Esophagus muscularis mucosa (tissue), 4 donors: ENCODE measurements at regions not wholly inside any gene's neighbourhood (a gene's known extent, or its start where the extent isn't known, plus 50 kb on each side); places are given as distances from the start of the nearest gene placed in this dataset.
A peak's percentile ranks its signal among the peaks of the same experiment; 100 is the strongest.
"Not testable (repeated sequence)": the region's sequence is repeated elsewhere in the genome, so short reads cannot be mapped to it uniquely, and the experiment has no call there.

Source experiments
- DNase-seq: peaks from one replicate; pipeline ENCODE4 v3.0.0-alpha.2; 2017; ENCODE audit errors: extremely low spot score
- H3K27ac ChIP-seq, 4 donors: fragments of 200-600 bp; sonication (generic); replicated peaks in 1 of 4; 1 replicate in 3 of 4; 2 replicates in 1 of 4; pipeline ENCODE4 v1.5.1; 2016 to 2019; ENCODE audit warnings: mild to moderate bottlenecking in 1 of 4
- H3K27me3 ChIP-seq, 4 donors: fragments of 200-600 bp; sonication (generic); one replicate each; pipeline versions ENCODE4 v1.5.1 to v1.6.0; 2016 to 2019
- H3K36me3 ChIP-seq, 4 donors: fragments of 200-600 bp; sonication (generic); one replicate each; pipeline ENCODE4 v1.5.1; 2016 to 2019
- H3K4me1 ChIP-seq, 4 donors: fragments of 200-600 bp; sonication (generic); one replicate each; pipeline ENCODE4 v1.5.1; 2016 to 2019
- H3K4me3 ChIP-seq, 4 donors: fragments of 200-600 bp; sonication (generic); 1 replicate in 2 of 4; 2 replicates in 2 of 4; pipeline ENCODE4 v1.5.1; 2016 to 2019; ENCODE audit warnings: mild to moderate bottlenecking in 4 of 4, moderate library complexity in 1 of 4
- H3K9me3 ChIP-seq, 4 donors: fragments of 200-600 bp; sonication (generic); 1 replicate in 3 of 4; 2 replicates in 1 of 4; pipeline ENCODE4 v1.5.1; 2016 to 2019
- CTCF ChIP-seq, 3 experiments: fragments of 200-600 bp in 2 of 3; fragments of 450-650 bp in 1 of 3; sonication (generic) in 2 of 3; IDR thresholded peaks; one replicate each; pipeline ENCODE4 v1.5.1; 2017 to 2019; ENCODE audit warnings: antibody characterized with exemption in 3 of 3, mild to moderate bottlenecking in 2 of 3, moderate library complexity in 1 of 3
- EP300 ChIP-seq: sonication (generic); formaldehyde crosslinking; IDR thresholded peaks from one replicate; pipeline ENCODE4 v1.6.1; 2017; ENCODE audit warnings: antibody characterized with exemption
- POLR2A ChIP-seq: fragments of 450-650 bp; IDR thresholded peaks from one replicate; pipeline ENCODE4 v1.6.1; 2017; ENCODE audit warnings: antibody characterized with exemption, moderate library complexity, mild to moderate bottlenecking, low read depth
- POLR2AphosphoS5 ChIP-seq, 2 donors: sonication (generic); formaldehyde crosslinking; IDR thresholded peaks; one replicate each; pipeline ENCODE4 v1.6.1; 2017; ENCODE audit warnings: antibody characterized with exemption in 2 of 2
- WGBS: methylation state at CpG from one replicate; pipeline ENCODE4 v1.1.5; 2018; 5-methylcytosine and 5-hydroxymethylcytosine counted together
- intact Hi-C: fragments of 100-400 bp; cut with DNase I; formaldehyde crosslinking; loops from one replicate; pipeline ENCODE4 v1.15.1; 2023

- DNase-seq, result no peak
- intact Hi-C loops, result no loop called here
- TF ChIP-seq EP300 (no peak), CTCF (IDR thresholded peaks at IDR 0.05) (no peak), POLR2AphosphoS5 (IDR thresholded peaks at IDR 0.05) (no peak), POLR2A (no peak)
- Histone ChIP-seq H3K9me3 (no peaks in the 10 kb centered on the region), H3K4me3 (no peak overlapping the region), H3K4me1 (no peaks in the 10 kb centered on the region), H3K36me3 (no peaks in the 10 kb centered on the region), H3K27me3 (no peaks in the 10 kb centered on the region), H3K27ac (no peak overlapping the region)
- 20% methylated on average over 1 of the region's 1 CpG for WGBS
These were observed 108.8 kb downstream of the NPY start for GRCh38 chr7:24392774-24393173.

- TF ChIP-seq POLR2AphosphoS5 (IDR thresholded peaks at IDR 0.05) (no peak), POLR2A (no peak), EP300 (no peak), CTCF (IDR thresholded peaks at IDR 0.05) (no peak)
- no peaks in the 10 kb centered on the region for H3K27me3 ChIP-seq
- no peaks in the 10 kb centered on the region for H3K9me3 ChIP-seq
- WGBS, result 79% methylated on average over 3 of the region's 3 CpGs
- no peak overlapping the region for H3K27ac ChIP-seq
- H3K4me3 ChIP-seq, result no peak overlapping the region
- no peaks in the 10 kb centered on the region for H3K4me1 ChIP-seq
- DNase-seq, result no peak
- intact Hi-C loops, result no loop called here
- H3K36me3 ChIP-seq, result no peaks in the 10 kb centered on the region
These were observed 111.5 kb downstream of the NPY start for GRCh38 chr7:24395512-24395911.

- H3K27me3 ChIP-seq, H3K36me3 ChIP-seq, H3K4me3 ChIP-seq, H3K27ac ChIP-seq, H3K9me3 ChIP-seq, DNase-seq, H3K4me1 ChIP-seq, intact Hi-C loops: not testable (repeated sequence)
- 65% methylated on average over 13 of the region's 13 CpGs for WGBS
These were observed 112.4 kb downstream of the NPY start for GRCh38 chr7:24396387-24396786.

- H3K27ac ChIP-seq, result no peak overlapping the region
- 34% methylated on average over 14 of the region's 15 CpGs for WGBS
- H3K9me3 ChIP-seq, result no peaks in the 10 kb centered on the region
- H3K27me3 ChIP-seq, result no peaks in the 10 kb centered on the region
- DNase-seq, result no peak
- H3K4me3 ChIP-seq, result no peak overlapping the region
- no peaks in the 10 kb centered on the region for H3K36me3 ChIP-seq
- H3K4me1 ChIP-seq, result no peaks in the 10 kb centered on the region
- no peak for TF ChIP-seq POLR2A
- TF ChIP-seq CTCF (IDR thresholded peaks at IDR 0.05), result peak in 2 of 3 experiments; percentile 21 to 35
- intact Hi-C loops, result loop anchor here (2.0 kb wide), 1 partner anchor 263 kb away; no protein-coding TSS in a partner anchor
These were observed 117.9 kb downstream of the NPY start for GRCh38 chr7:24401628-24402593.

GRCh38 chr7:24402655-24403054 lies 118.7 kb downstream of the NPY start:
- TF ChIP-seq EP300, result no peak
- no peak for TF ChIP-seq POLR2AphosphoS5 (IDR thresholded peaks at IDR 0.05)
- TF ChIP-seq CTCF (IDR thresholded peaks at IDR 0.05), result no peak
- no peak for TF ChIP-seq POLR2A
- no peak for DNase-seq
- no peaks in the 10 kb centered on the region for H3K4me1 ChIP-seq
- no peaks in the 10 kb centered on the region for H3K27me3 ChIP-seq
- no peaks in the 10 kb centered on the region for H3K36me3 ChIP-seq
- 83% methylated on average over 4 of the region's 4 CpGs for WGBS
- no peak overlapping the region for H3K27ac ChIP-seq
- no peaks in the 10 kb centered on the region for H3K9me3 ChIP-seq
- intact Hi-C loops, result loop anchor here (2.0 kb wide), 1 partner anchor 262 kb away; no protein-coding TSS in a partner anchor
- H3K4me3 ChIP-seq, result no peak overlapping the region
